NCI-H2029 (cell line): ENCODE measurements at regions not wholly inside any gene's neighbourhood (a gene's known extent, or its start where the extent isn't known, plus 50 kb on each side); places are given as distances from the start of the nearest gene placed in this dataset.
"Not testable (repeated sequence)": the region's sequence is repeated elsewhere in the genome, so short reads cannot be mapped to it uniquely, and the experiment has no call there.

Experiments
- DNase-seq: peaks from one replicate; lab custom pipeline; 2025; lab: John Stamatoyannopoulos, UW

GRCh38 chr13:59236309-59236919 is 927.3 kb downstream of the DIAPH3 start:
- DNase-seq: no peak

- no peak for DNase-seq
Observed at GRCh38 chr13:59236944-59237343, 926.8 kb downstream of the DIAPH3 start.

GRCh38 chr13:59247171-59247570 is 916.6 kb downstream of the DIAPH3 start:
- DNase-seq: no peak

GRCh38 chr13:59250336-59251189 is 913.2 kb downstream of the DIAPH3 start:
- DNase-seq: no peak

GRCh38 chr13:59259165-59260000 is 904.3 kb downstream of the DIAPH3 start:
- DNase-seq: no peak

- DNase-seq: no peak
Observed at GRCh38 chr13:59261928-59262488, 901.7 kb downstream of the DIAPH3 start.

GRCh38 chr13:59263531-59263930 is 900.2 kb downstream of the DIAPH3 start:
- DNase-seq: no peak

GRCh38 chr13:59266478-59267063 is 897.2 kb downstream of the DIAPH3 start:
- DNase-seq: no peak

GRCh38 chr13:59269476-59269875 is 894.3 kb downstream of the DIAPH3 start:
- no peak for DNase-seq

- no peak for DNase-seq
Observed at GRCh38 chr13:59270327-59270726, 893.4 kb downstream of the DIAPH3 start.

- no peak for DNase-seq
Observed at GRCh38 chr13:59274958-59275727, 888.6 kb downstream of the DIAPH3 start.

GRCh38 chr13:59276436-59276835 is 887.3 kb downstream of the DIAPH3 start:
- no peak for DNase-seq

GRCh38 chr13:59277106-59277505 is 886.6 kb downstream of the DIAPH3 start:
- no peak for DNase-seq

- no peak for DNase-seq
Observed at GRCh38 chr13:59279028-59279427, 884.7 kb downstream of the DIAPH3 start.

GRCh38 chr13:59279576-59279975 is 884.2 kb downstream of the DIAPH3 start:
- no peak for DNase-seq

GRCh38 chr13:59280297-59280696 is 883.4 kb downstream of the DIAPH3 start:
- no peak for DNase-seq

GRCh38 chr13:59281453-59281852 is 882.3 kb downstream of the DIAPH3 start:
- no peak for DNase-seq

GRCh38 chr13:59292240-59292639 is 871.5 kb downstream of the DIAPH3 start:
- DNase-seq: not testable (repeated sequence)

GRCh38 chr13:59299584-59299983 is 864.1 kb downstream of the DIAPH3 start:
- no peak for DNase-seq

GRCh38 chr13:59300355-59301173 is 863.2 kb downstream of the DIAPH3 start:
- DNase-seq: no peak
